K562 (cell line): ENCODE measurements at regions not wholly inside any gene's neighbourhood (a gene's known extent, or its start where the extent isn't known, plus 50 kb on each side); places are given as distances from the start of the nearest gene placed in this dataset.

ENCODE experiments used
- BHLHE40 ChIP-seq: IDR thresholded peaks from 2 replicates; pipeline ENCODE4 v1.6.1; 2011; ENCODE audit warnings: low read length, improper control_type of control experiment
- CBFB ChIP-seq: sonication (generic); formaldehyde crosslinking; IDR thresholded peaks from 2 replicates; pipeline ENCODE4 v1.4.0; 2020; ENCODE audit warnings: mild to moderate bottlenecking, missing genetic modification reagents
- CBX8 ChIP-seq: fragments of 200-600 bp; sonication (generic); IDR thresholded peaks from 2 replicates; pipeline ENCODE4 v1.6.1; 2012; ENCODE audit warnings: borderline replicate concordance, mixed run types, low read depth, mild to moderate bottlenecking, moderate library complexity, mixed read lengths, low read length, control low read depth, inconsistent platforms; ENCODE audit not compliant: poor library complexity, severe bottlenecking; ENCODE audit errors: extremely low read depth
- JUNB ChIP-seq: fragments of 450-650 bp; formaldehyde crosslinking; conservative IDR thresholded peaks from 2 replicates; pipeline ENCODE4 v1.4.0; 2020; ENCODE audit warnings: mild to moderate bottlenecking
- MYC ChIP-seq, 2 experiments: fragments of 250-450 bp in 1 of 2; sonication (Bioruptor Pico) in 1 of 2; IDR thresholded peaks; 2 replicates each; pipeline versions ENCODE4 v1.5.1 to v1.6.1; 2012 to 2021; ENCODE audit warnings: low read depth in 2 of 2, borderline replicate concordance in 1 of 2, improper control_type of control experiment in 1 of 2, low read length in 1 of 2, mild to moderate bottlenecking in 1 of 2, moderate library complexity in 1 of 2
- XRCC4 ChIP-seq: IDR thresholded peaks from one replicate; pipeline ENCODE4 v1.6.1; 2011; ENCODE audit not compliant: insufficient read depth, insufficient read length; ENCODE audit errors: extremely low read depth
- YY1 ChIP-seq, 3 experiments: IDR thresholded peaks; 2 replicates each; pipeline ENCODE4 v1.6.1; 2011; ENCODE audit warnings: low read length in 2 of 3, mild to moderate bottlenecking in 2 of 3, moderate library complexity in 2 of 3, borderline replicate concordance in 1 of 3, control low read depth in 1 of 3, low read depth in 1 of 3; ENCODE audit not compliant: insufficient read depth in 3 of 3, insufficient replicate concordance in 2 of 3, control insufficient read depth in 1 of 3, insufficient read length in 1 of 3; ENCODE audit errors: extremely low read depth in 1 of 3
- ZNF124 ChIP-seq: sonication (generic); formaldehyde crosslinking; IDR thresholded peaks from 2 replicates; pipeline ENCODE4 v1.8.1; 2022; ENCODE audit warnings: missing genetic modification reagents
- TF ChIP-seq, protein P1 (sequence below), 2 experiments: fragments of 450-650 bp; formaldehyde crosslinking in 1 of 2; IDR thresholded peaks; 2 replicates each; pipeline versions ENCODE4 v1.4.0 to v1.6.1; 2014 to 2020; ENCODE audit warnings: mild to moderate bottlenecking in 2 of 2, borderline replicate concordance in 1 of 2, low read depth in 1 of 2
- TF ChIP-seq, protein P2 (sequence below): sonication (generic); formaldehyde crosslinking; IDR thresholded peaks from 2 replicates; pipeline ENCODE4 v1.8.0; 2023; ENCODE audit warnings: mild to moderate bottlenecking, missing genetic modification reagents

DNA sequence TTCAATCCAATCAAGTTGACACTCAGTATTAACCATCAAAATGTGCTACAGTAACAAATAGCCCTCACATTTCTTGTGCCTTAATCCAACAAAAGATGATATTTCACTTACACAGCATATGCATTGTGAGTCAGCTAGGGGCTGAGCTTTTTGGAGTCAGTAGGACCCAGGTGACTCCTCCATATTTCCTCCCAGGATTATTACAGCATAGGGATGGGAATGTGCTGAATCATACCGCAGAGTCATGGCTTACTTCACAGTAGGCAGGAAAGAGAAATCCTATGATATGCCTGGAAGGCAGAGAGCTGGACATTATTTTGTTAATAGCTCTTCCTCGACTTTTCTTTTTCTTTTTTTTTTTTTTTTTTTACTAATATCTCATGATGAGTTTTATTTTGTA, 153.3 kb downstream of the TMEM182 start:
- TF ChIP-seq, protein P1, sequence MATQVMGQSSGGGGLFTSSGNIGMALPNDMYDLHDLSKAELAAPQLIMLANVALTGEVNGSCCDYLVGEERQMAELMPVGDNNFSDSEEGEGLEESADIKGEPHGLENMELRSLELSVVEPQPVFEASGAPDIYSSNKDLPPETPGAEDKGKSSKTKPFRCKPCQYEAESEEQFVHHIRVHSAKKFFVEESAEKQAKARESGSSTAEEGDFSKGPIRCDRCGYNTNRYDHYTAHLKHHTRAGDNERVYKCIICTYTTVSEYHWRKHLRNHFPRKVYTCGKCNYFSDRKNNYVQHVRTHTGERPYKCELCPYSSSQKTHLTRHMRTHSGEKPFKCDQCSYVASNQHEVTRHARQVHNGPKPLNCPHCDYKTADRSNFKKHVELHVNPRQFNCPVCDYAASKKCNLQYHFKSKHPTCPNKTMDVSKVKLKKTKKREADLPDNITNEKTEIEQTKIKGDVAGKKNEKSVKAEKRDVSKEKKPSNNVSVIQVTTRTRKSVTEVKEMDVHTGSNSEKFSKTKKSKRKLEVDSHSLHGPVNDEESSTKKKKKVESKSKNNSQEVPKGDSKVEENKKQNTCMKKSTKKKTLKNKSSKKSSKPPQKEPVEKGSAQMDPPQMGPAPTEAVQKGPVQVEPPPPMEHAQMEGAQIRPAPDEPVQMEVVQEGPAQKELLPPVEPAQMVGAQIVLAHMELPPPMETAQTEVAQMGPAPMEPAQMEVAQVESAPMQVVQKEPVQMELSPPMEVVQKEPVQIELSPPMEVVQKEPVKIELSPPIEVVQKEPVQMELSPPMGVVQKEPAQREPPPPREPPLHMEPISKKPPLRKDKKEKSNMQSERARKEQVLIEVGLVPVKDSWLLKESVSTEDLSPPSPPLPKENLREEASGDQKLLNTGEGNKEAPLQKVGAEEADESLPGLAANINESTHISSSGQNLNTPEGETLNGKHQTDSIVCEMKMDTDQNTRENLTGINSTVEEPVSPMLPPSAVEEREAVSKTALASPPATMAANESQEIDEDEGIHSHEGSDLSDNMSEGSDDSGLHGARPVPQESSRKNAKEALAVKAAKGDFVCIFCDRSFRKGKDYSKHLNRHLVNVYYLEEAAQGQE (IDR thresholded peaks at IDR 0.05; ENCODE audit: borderline replicate concordance), result no peak
- TF ChIP-seq, protein P1 (CRISPR knock-in tag; IDR thresholded peaks at IDR 0.05; ENCODE audit: low read depth), result no peak
- TF ChIP-seq ZNF124 (no peak), MYC (IDR thresholded peaks at IDR 0.05; ENCODE audit: low read depth, low read length) (no peak), MYC (CRISPR knock-in tag; IDR thresholded peaks at IDR 0.05; ENCODE audit: borderline replicate concordance, low read depth) (no peak), YY1 (IDR thresholded peaks at IDR 0.05; ENCODE audit: borderline replicate concordance in 1 of 3, control insufficient read depth in 1 of 3, extremely low read depth in 1 of 3, insufficient read depth in 3 of 3, insufficient read length in 1 of 3, insufficient replicate concordance in 2 of 3, low read depth in 1 of 3, low read length in 2 of 3) (no peak), JUNB (no peak), CBFB (CRISPR knock-in tag) (no peak), CBX8 (no peak), XRCC4 (no peak), BHLHE40 (no peak)
- TF ChIP-seq, protein P2, sequence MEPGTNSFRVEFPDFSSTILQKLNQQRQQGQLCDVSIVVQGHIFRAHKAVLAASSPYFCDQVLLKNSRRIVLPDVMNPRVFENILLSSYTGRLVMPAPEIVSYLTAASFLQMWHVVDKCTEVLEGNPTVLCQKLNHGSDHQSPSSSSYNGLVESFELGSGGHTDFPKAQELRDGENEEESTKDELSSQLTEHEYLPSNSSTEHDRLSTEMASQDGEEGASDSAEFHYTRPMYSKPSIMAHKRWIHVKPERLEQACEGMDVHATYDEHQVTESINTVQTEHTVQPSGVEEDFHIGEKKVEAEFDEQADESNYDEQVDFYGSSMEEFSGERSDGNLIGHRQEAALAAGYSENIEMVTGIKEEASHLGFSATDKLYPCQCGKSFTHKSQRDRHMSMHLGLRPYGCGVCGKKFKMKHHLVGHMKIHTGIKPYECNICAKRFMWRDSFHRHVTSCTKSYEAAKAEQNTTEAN (CRISPR knock-in tag), result no peak
